ENCODE measurements at regions not wholly inside any gene's neighbourhood (a gene's known extent, or its start where the extent isn't known, plus 50 kb on each side); places are given as distances from the start of the nearest gene placed in this dataset.

- TF ChIP-seq YY1 (IDR thresholded peaks at IDR 0.05; ENCODE audit: low read depth, low read length): no peak
- no peak for TF ChIP-seq FOSL1 (IDR thresholded peaks at IDR 0.05; ENCODE audit: insufficient read depth, low read depth, low read length)
- no peak for TF ChIP-seq RXRA (IDR thresholded peaks at IDR 0.05; ENCODE audit: insufficient read depth, low read depth, low read length)
- TF ChIP-seq SUZ12 (IDR thresholded peaks at IDR 0.05; ENCODE audit: low read length): no peak
Observed at GRCh38 chr5:15387931-15388524, 112.0 kb upstream of the FBXL7 start (continued).

Data from H1 (cell line).